Lower leg skin (tissue), 4 donors: ENCODE measurements at regions not wholly inside any gene's neighbourhood (a gene's known extent, or its start where the extent isn't known, plus 50 kb on each side); places are given as distances from the start of the nearest gene placed in this dataset.

Experiments
- DNase-seq, 2 donors: peaks; one replicate each; pipeline ENCODE4 v3.0.0-alpha.2; 2019; ENCODE audit warnings: low spot score in 2 of 2
- H3K4me3 ChIP-seq: fragments of 200-600 bp; sonication (generic); 2 replicates; pipeline ENCODE4 v1.5.1; 2017; ENCODE audit warnings: mild to moderate bottlenecking, low read depth; ENCODE audit not compliant: poor library complexity, severe bottlenecking
- CTCF ChIP-seq, 3 donors: fragments of 450-650 bp; IDR thresholded peaks; one replicate each; pipeline ENCODE4 v1.5.1; 2016; ENCODE audit warnings: antibody characterized with exemption in 3 of 3, mild to moderate bottlenecking in 3 of 3, moderate library complexity in 2 of 3
- POLR2A ChIP-seq, 2 donors: fragments of 450-650 bp; IDR thresholded peaks; one replicate each; pipeline ENCODE4 v1.6.1; 2016 to 2017; ENCODE audit warnings: antibody characterized with exemption in 2 of 2, mild to moderate bottlenecking in 1 of 2, moderate library complexity in 1 of 2
- WGBS, 2 donors: methylation state at CpG; one replicate each; pipeline ENCODE4 v1.1.5; 2018; 5-methylcytosine and 5-hydroxymethylcytosine counted together
- intact Hi-C: fragments of 100-400 bp; cut with DNase I; formaldehyde crosslinking; loops from one replicate; pipeline ENCODE4 v1.15.0; 2023; ENCODE audit warnings: low total_unique reads

GRCh38 chr20:36102306-36102705, 52.2 kb upstream of the EPB41L1 start:
- H3K4me3 ChIP-seq = no peak overlapping the region
- intact Hi-C loops = no loop called here
- no peak for TF ChIP-seq POLR2A (IDR thresholded peaks at IDR 0.05)
- TF ChIP-seq CTCF (IDR thresholded peaks at IDR 0.05) = no peak
- no peak for DNase-seq
- WGBS, 2 donors = 55 to 62% methylated on average over 3 of the region's 3 CpGs

- 29 to 50% methylated on average over 4 of the region's 4 CpGs for WGBS, 2 donors
- intact Hi-C loops = no loop called here
- no peak for TF ChIP-seq CTCF (IDR thresholded peaks at IDR 0.05)
- TF ChIP-seq POLR2A (IDR thresholded peaks at IDR 0.05) = no peak
- no peak overlapping the region for H3K4me3 ChIP-seq
- DNase-seq = no peak
Measured at GRCh38 chr20:36102809-36103596, 51.5 kb upstream of the EPB41L1 start.

GRCh38 chr20:36104244-36104643, 50.3 kb upstream of the EPB41L1 start:
- 65 to 79% methylated on average over 7 of the region's 7 CpGs for WGBS, 2 donors
- TF ChIP-seq CTCF (IDR thresholded peaks at IDR 0.05) (no peak), POLR2A (IDR thresholded peaks at IDR 0.05) (no peak)
- intact Hi-C loops = no loop called here
- no peak for DNase-seq
- H3K4me3 ChIP-seq = no peak overlapping the region
